ENCODE measurements at regions not wholly inside any gene's neighbourhood (a gene's known extent, or its start where the extent isn't known, plus 50 kb on each side); places are given as distances from the start of the nearest gene placed in this dataset.

DNA sequence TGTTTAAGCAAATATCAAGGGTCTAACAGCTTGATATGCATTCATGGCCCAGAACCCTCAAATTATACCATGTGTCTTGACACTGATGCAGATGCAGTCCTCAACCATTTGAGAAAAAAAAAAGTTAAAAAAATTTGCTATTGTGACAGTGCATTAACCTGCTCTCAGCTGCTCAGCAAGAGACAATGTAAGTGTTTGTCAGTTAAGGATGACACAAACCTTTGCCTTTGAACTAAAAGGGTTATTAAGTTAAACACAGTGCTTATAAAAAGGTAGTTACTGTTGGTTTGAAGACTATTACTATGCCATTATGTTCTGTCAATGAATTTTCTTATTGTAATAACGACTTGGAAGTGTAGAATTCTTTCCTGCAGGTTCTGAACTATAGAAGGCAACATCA lies 655.6 kb upstream of the NEGR1 start:
- DNase-seq: no peak
- Mint-ChIP-seq H3K27me3 (no peaks in the 10 kb centered on the region), H3K27ac (no peak overlapping the region), H3K9me3 (no peaks in the 10 kb centered on the region), H3K4me1 (no peaks in the 10 kb centered on the region), H3K4me3 (no peak overlapping the region)
- ATAC-seq: no peak

DNA sequence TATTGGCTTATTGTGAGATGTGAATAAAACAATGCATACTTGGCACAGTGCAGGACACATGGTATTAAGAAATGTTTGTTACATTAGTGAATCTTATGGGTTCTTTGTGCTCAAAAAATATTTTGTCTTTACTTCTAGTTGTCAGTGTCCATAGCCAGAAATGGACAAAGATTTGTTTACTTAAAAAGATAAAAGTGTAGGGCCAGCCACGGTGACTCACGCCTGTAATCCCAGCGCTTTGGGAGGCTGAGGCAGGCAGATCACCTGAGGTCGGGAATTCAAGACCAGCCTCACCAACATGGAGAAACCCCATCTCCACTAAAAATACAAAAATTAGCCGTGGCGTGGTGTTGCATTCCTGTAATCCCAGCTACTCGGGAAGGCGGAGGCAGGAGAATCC lies 654.6 kb upstream of the NEGR1 start:
- Mint-ChIP-seq H3K9me3 (no peaks in the 10 kb centered on the region), H3K4me1 (no peaks in the 10 kb centered on the region), H3K4me3 (no peak overlapping the region), H3K27ac (no peak overlapping the region), H3K27me3 (no peaks in the 10 kb centered on the region)
- DNase-seq: no peak
- ATAC-seq: no peak

DNA sequence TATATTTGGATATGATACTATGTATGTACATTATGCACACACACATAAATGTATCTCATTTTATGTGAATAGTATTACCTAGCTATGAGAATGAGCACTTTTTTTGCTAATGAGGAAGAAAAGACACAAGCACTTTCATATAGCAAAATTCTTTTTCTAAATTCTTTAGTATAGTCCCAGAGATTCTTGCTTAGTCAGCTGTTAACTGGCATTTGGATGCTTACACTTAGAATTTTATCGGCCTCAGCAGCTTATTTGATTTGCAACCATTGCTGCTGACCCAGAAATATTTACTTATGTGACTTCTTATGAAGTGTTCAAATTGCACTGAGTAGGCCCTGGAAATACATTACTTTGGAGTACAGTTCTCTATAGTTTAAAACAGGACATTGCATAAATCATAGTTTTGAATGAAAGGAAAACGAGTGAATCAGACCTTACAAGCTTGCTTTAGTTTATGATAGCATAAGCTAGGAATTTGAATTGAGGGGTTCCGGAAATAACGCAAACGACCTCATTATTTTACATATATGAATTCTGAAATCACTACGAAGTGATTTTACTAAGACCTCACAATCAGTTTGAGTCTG lies 653.9 kb upstream of the NEGR1 start:
- Mint-ChIP-seq H3K27me3 (no peaks in the 10 kb centered on the region), H3K4me3 (no peak overlapping the region), H3K9me3 (no peaks in the 10 kb centered on the region), H3K27ac (no peak overlapping the region), H3K4me1 (no peaks in the 10 kb centered on the region)
- ATAC-seq (no peak), DNase-seq (no peak)

DNA sequence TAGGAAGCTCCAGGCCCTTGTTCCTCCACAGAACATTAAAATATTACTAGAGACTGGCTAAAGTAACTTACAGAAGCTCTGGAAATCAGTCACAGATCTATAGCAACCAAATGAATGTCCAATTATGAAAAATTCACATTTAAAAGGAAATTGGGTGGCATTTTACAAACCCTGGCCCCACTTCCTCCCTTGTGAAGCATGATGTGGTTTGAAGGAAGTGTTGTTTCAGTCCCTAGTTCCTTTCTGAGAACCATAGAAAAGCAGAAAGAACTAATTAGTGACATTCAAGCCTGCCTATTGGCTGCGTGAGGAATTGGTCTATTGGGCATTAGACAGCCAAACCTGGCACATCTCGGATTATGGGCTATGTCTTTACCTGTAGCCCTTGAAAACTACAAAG lies 649.7 kb upstream of the NEGR1 start:
- ATAC-seq (no peak), DNase-seq (no peak)
- Mint-ChIP-seq H3K4me1 (no peaks in the 10 kb centered on the region), H3K4me3 (no peak overlapping the region), H3K9me3 (peaks cover 8 to 22% of the 10 kb centered on the region in 2 donors), H3K27ac (no peak overlapping the region), H3K27me3 (no peaks in the 10 kb centered on the region)

- ATAC-seq: no peak
- Mint-ChIP-seq H3K9me3 (peaks cover 8 to 22% of the 10 kb centered on the region in 2 donors), H3K27ac (no peak overlapping the region), H3K4me1 (no peaks in the 10 kb centered on the region), H3K4me3 (no peak overlapping the region), H3K27me3 (no peaks in the 10 kb centered on the region)
- no peak for DNase-seq
Measured at GRCh38 chr1:72930528-72930927, 648.2 kb upstream of the NEGR1 start.

DNA sequence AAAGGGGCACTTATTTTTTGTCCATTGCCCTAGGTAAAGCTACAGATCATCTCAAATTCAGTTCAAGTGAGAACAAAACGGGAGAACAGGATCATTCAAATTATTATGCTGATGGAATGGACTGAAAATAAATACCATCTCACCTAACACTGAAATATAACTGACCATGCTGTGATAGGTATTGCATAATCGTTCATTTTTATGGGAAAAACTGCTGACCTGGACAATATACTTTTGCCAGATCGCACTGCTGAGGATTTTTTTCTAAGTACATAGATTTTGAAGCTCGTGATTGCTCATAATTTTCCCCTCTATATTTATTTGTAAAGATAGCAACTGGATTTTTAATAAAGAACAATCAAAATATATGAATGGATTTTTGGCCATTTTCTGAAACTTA lies 636.6 kb upstream of the NEGR1 start:
- Mint-ChIP-seq H3K4me1 (no peaks in the 10 kb centered on the region), H3K27me3 (no peaks in the 10 kb centered on the region), H3K27ac (no peak overlapping the region), H3K4me3 (no peak overlapping the region), H3K9me3 (peaks cover 0 to 7% of the 10 kb centered on the region in 2 donors)
- no peak for ATAC-seq
- no peak for DNase-seq

- no peaks in the 10 kb centered on the region for H3K4me1 Mint-ChIP-seq
- H3K27me3 Mint-ChIP-seq: no peaks in the 10 kb centered on the region
- DNase-seq: no peak
- ATAC-seq: no peak
- peaks cover 0 to 7% of the 10 kb centered on the region in 2 donors for H3K9me3 Mint-ChIP-seq
- H3K4me3 Mint-ChIP-seq: no peak overlapping the region
- no peak overlapping the region for H3K27ac Mint-ChIP-seq
Measured at GRCh38 chr1:72917920-72918319, 635.6 kb upstream of the NEGR1 start.

DNA sequence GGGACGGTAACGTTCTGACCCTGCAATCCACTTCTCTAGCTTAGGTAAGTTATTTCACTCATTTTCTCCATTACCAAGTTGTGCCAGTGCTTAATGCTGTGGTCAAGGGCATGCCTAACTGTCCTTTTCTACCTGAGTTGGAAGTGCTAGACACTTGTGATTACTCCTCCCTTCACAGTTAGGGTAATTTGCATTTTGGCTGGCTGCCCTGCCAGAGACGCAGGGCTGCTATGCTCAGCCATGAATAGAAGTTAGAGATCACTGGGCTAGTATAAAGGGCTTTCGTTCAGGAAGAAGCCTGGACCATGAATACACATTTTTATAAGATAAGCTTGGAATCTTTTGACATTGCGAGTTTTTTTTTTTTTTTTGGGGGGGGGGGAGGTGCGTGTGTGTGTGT lies 633.2 kb upstream of the NEGR1 start:
- H3K27ac Mint-ChIP-seq: no peak overlapping the region
- ATAC-seq (no peak), DNase-seq (no peak)
- H3K9me3 Mint-ChIP-seq: peaks cover 0 to 7% of the 10 kb centered on the region in 2 donors
- no peak overlapping the region for H3K4me3 Mint-ChIP-seq
- H3K4me1 Mint-ChIP-seq: no peaks in the 10 kb centered on the region
- no peaks in the 10 kb centered on the region for H3K27me3 Mint-ChIP-seq

GRCh38 chr1:72911656-72912055 lies 629.3 kb upstream of the NEGR1 start:
- no peak for ATAC-seq
- no peak for DNase-seq
- no peaks in the 10 kb centered on the region for H3K27me3 Mint-ChIP-seq

DNA sequence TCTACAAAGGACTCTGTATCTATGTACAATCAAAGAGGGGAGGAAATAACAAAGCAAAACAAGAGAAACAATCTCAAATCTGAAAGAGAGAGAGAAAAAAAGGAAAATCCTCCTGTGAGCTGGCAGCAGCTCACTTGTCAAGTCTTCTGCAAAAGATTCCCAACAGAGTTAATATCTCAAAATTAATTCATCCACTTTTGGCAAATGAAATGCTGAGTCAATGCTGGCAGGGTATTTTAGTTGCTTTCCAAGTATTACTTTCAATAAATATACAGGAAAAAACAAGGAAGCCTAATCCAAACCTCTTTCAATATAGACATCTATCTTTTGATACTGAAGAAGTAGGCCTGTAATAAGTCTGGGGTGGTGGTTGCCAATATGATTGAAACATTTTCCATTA lies 613.9 kb upstream of the NEGR1 start:
- H3K4me3 Mint-ChIP-seq: no peak overlapping the region
- H3K4me1 Mint-ChIP-seq: no peaks in the 10 kb centered on the region
- DNase-seq: no peak
- no peaks in the 10 kb centered on the region for H3K27me3 Mint-ChIP-seq
- no peak for ATAC-seq
- no peaks in the 10 kb centered on the region for H3K9me3 Mint-ChIP-seq
- no peak overlapping the region for H3K27ac Mint-ChIP-seq

More at GRCh38 chr1:72911656-72912055, 629.3 kb upstream of the NEGR1 start:
- Mint-ChIP-seq H3K4me3 (no peak overlapping the region), H3K4me1 (no peaks in the 10 kb centered on the region), H3K27ac (no peak overlapping the region), H3K9me3 (peaks cover 8 to 18% of the 10 kb centered on the region in 2 donors)

- H3K9me3 Mint-ChIP-seq: no peaks in the 10 kb centered on the region
- no peaks in the 10 kb centered on the region for H3K4me1 Mint-ChIP-seq
- H3K27ac Mint-ChIP-seq: no peak overlapping the region
- H3K4me3 Mint-ChIP-seq: no peak overlapping the region
- DNase-seq: no peak
- no peak for ATAC-seq
- H3K27me3 Mint-ChIP-seq: no peaks in the 10 kb centered on the region
Measured at GRCh38 chr1:72892461-72892860, 610.1 kb upstream of the NEGR1 start.

- no peak for DNase-seq
- no peak for ATAC-seq
- H3K4me3 Mint-ChIP-seq: no peak overlapping the region
- H3K9me3 Mint-ChIP-seq: no peaks in the 10 kb centered on the region
- no peak overlapping the region for H3K27ac Mint-ChIP-seq
- H3K27me3 Mint-ChIP-seq: no peaks in the 10 kb centered on the region
- no peaks in the 10 kb centered on the region for H3K4me1 Mint-ChIP-seq
Measured at GRCh38 chr1:72891976-72892375, 609.6 kb upstream of the NEGR1 start.

DNA sequence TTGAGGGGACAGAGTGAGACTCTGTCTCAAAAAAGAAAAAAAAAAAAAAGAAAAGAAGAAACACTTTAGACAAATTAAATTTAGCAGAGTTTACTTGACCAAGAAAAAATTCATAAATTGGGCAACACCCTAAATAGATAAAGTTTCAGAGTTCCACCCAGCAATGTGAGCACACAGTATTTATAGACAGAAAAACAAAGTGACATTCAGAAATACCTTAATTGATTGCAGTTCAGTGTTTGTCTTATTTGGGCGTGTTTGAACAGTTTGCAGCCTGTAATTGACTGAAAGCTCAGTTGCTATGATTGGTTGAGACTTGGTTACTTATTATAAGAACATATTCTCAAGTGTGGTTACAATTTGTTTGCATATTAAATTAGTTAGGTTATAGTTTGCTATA lies 603.5 kb upstream of the NEGR1 start:
- Mint-ChIP-seq H3K27ac (no peak overlapping the region), H3K27me3 (no peaks in the 10 kb centered on the region), H3K9me3 (peaks cover 0 to 3% of the 10 kb centered on the region in 2 donors), H3K4me3 (no peak overlapping the region), H3K4me1 (no peaks in the 10 kb centered on the region)
- ATAC-seq (no peak), DNase-seq (no peak)

DNA sequence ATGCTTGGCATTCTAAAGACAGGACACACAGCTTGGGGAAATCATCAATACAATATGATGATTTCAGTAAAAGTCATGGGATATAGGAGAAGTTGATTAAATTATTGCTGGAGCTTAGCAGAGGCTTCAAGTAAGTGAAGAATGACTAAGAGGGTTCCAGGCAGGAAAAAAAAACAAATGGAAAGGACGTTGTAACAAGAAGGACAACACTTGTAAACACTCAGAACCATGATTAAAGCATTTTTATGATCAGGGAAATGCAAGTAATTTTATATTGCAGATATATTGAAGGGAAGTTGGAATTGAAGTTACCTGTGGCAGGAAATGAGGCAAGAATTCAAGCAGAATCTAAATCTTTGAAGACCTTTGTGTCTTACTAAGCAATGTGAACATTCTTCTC lies 602.7 kb upstream of the NEGR1 start:
- no peaks in the 10 kb centered on the region for H3K4me1 Mint-ChIP-seq
- no peak overlapping the region for H3K27ac Mint-ChIP-seq
- ATAC-seq (no peak), DNase-seq (no peak)
- H3K4me3 Mint-ChIP-seq: no peak overlapping the region
- H3K9me3 Mint-ChIP-seq: peaks cover 0 to 3% of the 10 kb centered on the region in 2 donors
- H3K27me3 Mint-ChIP-seq: no peaks in the 10 kb centered on the region

DNA sequence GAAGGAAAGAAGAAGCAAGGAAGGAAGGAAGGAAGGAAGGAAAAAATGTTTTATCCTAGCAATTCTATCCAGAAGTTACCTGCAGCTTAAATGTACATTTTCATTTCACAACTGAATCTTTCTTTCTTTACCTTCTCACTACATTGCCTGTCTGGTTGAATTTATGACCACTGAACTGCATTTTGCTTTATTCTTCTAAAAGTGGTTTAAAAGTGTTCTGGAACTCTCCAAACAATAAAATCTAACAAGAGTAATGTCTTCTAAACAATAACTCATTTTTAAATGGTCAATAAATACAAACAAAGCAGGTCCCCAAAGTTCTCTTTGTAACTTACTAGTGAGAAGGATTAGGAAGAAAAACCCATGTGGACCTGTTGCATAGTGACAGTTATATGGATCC lies 587.5 kb upstream of the NEGR1 start:
- DNase-seq: no peak
- no peaks in the 10 kb centered on the region for H3K4me1 Mint-ChIP-seq
- ATAC-seq: no peak
- H3K27ac Mint-ChIP-seq: no peak overlapping the region
- H3K4me3 Mint-ChIP-seq: no peak overlapping the region
- H3K27me3 Mint-ChIP-seq: no peaks in the 10 kb centered on the region
- no peaks in the 10 kb centered on the region for H3K9me3 Mint-ChIP-seq

DNA sequence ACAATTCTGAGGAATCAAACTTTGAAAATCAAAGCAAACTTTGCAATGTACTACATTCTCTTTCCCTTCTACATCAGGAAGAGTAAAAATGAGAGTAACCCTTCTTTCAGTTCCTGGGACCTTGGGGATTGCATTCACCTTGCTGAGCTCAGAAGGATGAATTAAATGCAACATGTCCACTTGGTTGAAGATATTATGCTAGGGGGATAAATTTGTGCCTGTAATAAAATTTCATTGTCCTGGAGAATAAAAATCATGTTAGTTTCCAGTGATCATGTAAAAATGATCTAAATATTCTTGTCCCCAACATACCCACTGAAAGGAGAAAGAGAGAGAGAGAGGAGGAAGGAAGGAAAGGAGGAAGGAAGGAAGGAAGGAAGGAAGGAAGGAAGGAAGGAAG lies 587.1 kb upstream of the NEGR1 start:
- Mint-ChIP-seq H3K4me3 (no peak overlapping the region), H3K27ac (no peak overlapping the region), H3K4me1 (no peaks in the 10 kb centered on the region), H3K9me3 (no peaks in the 10 kb centered on the region), H3K27me3 (no peaks in the 10 kb centered on the region)
- ATAC-seq: no peak
- no peak for DNase-seq

GRCh38 chr1:72851597-72851996 lies 569.3 kb upstream of the NEGR1 start:
- Mint-ChIP-seq H3K27ac (no peak overlapping the region), H3K27me3 (no peaks in the 10 kb centered on the region), H3K9me3 (peaks cover 4% of the 10 kb centered on the region in 2 donors), H3K4me1 (no peaks in the 10 kb centered on the region), H3K4me3 (no peak overlapping the region)
- DNase-seq: no peak
- ATAC-seq: no peak

Data from stimulated activated naive CD8-positive, alpha-beta T cell treated with anti-CD3 and anti-CD28 coated beads, Interleukin-15, amount 100 ng/mL, for 72 hours (primary cell).